ENCODE measurements at regions not wholly inside any gene's neighbourhood (a gene's known extent, or its start where the extent isn't known, plus 50 kb on each side); places are given as distances from the start of the nearest gene placed in this dataset.

DNA sequence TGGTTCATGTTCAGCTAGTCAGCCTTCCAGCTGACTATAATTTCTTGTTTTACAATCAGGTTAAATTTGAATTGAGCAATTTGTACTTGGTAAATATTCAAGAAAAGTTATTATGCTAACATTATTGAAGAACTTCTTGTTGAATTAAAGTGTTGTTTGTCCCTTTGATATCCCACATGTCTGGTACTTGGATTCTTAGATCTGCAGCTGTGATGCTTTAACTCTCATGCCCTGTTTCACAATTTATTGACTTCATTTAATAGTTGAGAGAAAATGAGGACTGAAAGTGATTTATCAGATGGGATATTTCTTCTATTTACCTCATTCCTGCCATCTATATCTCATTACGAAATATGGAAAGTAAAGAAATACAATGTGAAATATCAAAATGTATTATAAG is 92.8 kb downstream of the FASLG start:
- ATAC-seq (ENCODE audit: low read depth) (no peak), DNase-seq (ENCODE audit: low spot score) (no peak)
- TF ChIP-seq, protein P1, sequence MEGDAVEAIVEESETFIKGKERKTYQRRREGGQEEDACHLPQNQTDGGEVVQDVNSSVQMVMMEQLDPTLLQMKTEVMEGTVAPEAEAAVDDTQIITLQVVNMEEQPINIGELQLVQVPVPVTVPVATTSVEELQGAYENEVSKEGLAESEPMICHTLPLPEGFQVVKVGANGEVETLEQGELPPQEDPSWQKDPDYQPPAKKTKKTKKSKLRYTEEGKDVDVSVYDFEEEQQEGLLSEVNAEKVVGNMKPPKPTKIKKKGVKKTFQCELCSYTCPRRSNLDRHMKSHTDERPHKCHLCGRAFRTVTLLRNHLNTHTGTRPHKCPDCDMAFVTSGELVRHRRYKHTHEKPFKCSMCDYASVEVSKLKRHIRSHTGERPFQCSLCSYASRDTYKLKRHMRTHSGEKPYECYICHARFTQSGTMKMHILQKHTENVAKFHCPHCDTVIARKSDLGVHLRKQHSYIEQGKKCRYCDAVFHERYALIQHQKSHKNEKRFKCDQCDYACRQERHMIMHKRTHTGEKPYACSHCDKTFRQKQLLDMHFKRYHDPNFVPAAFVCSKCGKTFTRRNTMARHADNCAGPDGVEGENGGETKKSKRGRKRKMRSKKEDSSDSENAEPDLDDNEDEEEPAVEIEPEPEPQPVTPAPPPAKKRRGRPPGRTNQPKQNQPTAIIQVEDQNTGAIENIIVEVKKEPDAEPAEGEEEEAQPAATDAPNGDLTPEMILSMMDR (IDR thresholded peaks at IDR 0.05; ENCODE audit: poor library complexity, severe bottlenecking): no peak
- Histone ChIP-seq H3K27me3 (ENCODE audit: insufficient read depth, poor library complexity, severe bottlenecking) (no peaks in the 10 kb centered on the region), H3K4me3 (ENCODE audit: severe bottlenecking) (no peak overlapping the region), H3K9me3 (ENCODE audit: severe bottlenecking) (no peaks in the 10 kb centered on the region), H3K36me3 (ENCODE audit: low read depth) (no peaks in the 10 kb centered on the region), H3K4me1 (ENCODE audit: insufficient read depth, poor library complexity, severe bottlenecking) (peaks cover 4% of the 10 kb centered on the region), H3K27ac (ENCODE audit: poor library complexity, severe bottlenecking) (no peak overlapping the region)

DNA sequence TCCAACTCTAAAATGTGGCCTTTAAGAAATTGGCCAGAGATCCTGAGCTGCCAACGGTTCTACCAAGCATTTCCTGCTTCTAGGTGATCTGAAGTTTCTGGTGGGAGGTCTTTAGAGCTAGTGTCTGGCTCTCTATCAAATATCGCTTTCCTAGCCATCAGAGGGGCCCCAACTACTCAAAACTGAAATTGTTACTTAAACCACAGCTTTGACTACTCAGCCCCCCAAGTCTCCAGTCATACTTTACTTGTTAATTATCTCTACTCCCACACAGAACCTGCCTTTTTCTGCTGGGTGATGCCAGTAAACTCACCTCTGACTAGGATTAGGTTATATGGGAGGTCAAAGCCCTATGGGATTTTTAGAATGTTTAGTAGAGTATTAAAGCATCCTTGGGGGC is 95.1 kb downstream of the FASLG start:
- DNase-seq (ENCODE audit: low spot score) (no peak), ATAC-seq (ENCODE audit: low read depth) (no peak)
- Histone ChIP-seq H3K9me3 (ENCODE audit: severe bottlenecking) (no peaks in the 10 kb centered on the region), H3K36me3 (ENCODE audit: low read depth) (no peaks in the 10 kb centered on the region), H3K27me3 (ENCODE audit: insufficient read depth, poor library complexity, severe bottlenecking) (no peaks in the 10 kb centered on the region), H3K4me1 (ENCODE audit: insufficient read depth, poor library complexity, severe bottlenecking) (no peaks in the 10 kb centered on the region), H3K27ac (ENCODE audit: poor library complexity, severe bottlenecking) (no peak overlapping the region), H3K4me3 (ENCODE audit: severe bottlenecking) (no peak overlapping the region)
- TF ChIP-seq, protein P1 (IDR thresholded peaks at IDR 0.05; ENCODE audit: poor library complexity, severe bottlenecking): no peak

DNA sequence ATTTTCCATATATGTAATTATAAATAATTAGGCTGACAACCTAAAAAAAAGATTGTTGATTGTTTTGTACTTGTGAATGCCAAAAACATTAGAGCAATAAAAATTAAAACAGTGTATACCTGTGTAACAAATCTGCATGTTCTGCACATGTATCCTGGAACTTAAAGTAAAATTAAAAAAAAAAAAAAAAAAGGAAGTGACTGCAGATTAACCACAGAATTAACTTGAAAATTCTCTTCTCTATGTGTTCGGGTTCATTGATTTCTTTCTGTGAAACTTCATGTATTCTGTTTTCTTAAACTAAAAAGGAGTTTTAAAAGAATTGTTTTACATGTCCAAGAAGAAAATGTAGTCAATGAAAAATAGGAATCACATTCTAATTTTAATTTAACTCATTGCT is 95.7 kb downstream of the FASLG start:
- DNase-seq (ENCODE audit: low spot score): no peak
- no peaks in the 10 kb centered on the region for H3K36me3 ChIP-seq (ENCODE audit: low read depth)
- no peaks in the 10 kb centered on the region for H3K4me1 ChIP-seq (ENCODE audit: insufficient read depth, poor library complexity, severe bottlenecking)
- no peak overlapping the region for H3K27ac ChIP-seq (ENCODE audit: poor library complexity, severe bottlenecking)
- no peaks in the 10 kb centered on the region for H3K27me3 ChIP-seq (ENCODE audit: insufficient read depth, poor library complexity, severe bottlenecking)
- H3K4me3 ChIP-seq (ENCODE audit: severe bottlenecking): no peak overlapping the region
- no peaks in the 10 kb centered on the region for H3K9me3 ChIP-seq (ENCODE audit: severe bottlenecking)
- TF ChIP-seq, protein P1 (IDR thresholded peaks at IDR 0.05; ENCODE audit: poor library complexity, severe bottlenecking): no peak
- no peak for ATAC-seq (ENCODE audit: low read depth)

DNA sequence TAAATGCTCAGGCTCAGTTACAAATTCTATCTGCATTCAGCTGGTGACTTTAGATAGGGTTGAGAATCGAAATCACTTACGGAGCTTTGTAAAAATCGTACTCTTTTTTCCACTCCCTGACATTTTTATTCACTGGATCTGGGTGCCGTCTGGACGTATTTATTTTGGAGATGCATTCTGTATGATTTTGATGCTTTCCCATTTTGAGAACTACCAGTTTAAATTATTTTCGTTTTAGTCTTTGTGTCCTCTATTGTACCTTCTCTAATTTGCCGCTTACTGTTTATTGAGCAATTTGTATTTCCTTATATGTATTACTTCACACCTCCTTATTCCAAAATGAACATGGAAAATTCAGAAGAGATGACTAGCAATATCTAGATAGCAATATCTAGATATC is 96.2 kb downstream of the FASLG start:
- H3K4me3 ChIP-seq (ENCODE audit: severe bottlenecking): no peak overlapping the region
- no peaks in the 10 kb centered on the region for H3K4me1 ChIP-seq (ENCODE audit: insufficient read depth, poor library complexity, severe bottlenecking)
- no peak for ATAC-seq (ENCODE audit: low read depth)
- no peaks in the 10 kb centered on the region for H3K27me3 ChIP-seq (ENCODE audit: insufficient read depth, poor library complexity, severe bottlenecking)
- no peaks in the 10 kb centered on the region for H3K36me3 ChIP-seq (ENCODE audit: low read depth)
- no peak overlapping the region for H3K27ac ChIP-seq (ENCODE audit: poor library complexity, severe bottlenecking)
- no peak for DNase-seq (ENCODE audit: low spot score)
- no peaks in the 10 kb centered on the region for H3K9me3 ChIP-seq (ENCODE audit: severe bottlenecking)
- TF ChIP-seq, protein P1 (IDR thresholded peaks at IDR 0.05; ENCODE audit: poor library complexity, severe bottlenecking): no peak

DNA sequence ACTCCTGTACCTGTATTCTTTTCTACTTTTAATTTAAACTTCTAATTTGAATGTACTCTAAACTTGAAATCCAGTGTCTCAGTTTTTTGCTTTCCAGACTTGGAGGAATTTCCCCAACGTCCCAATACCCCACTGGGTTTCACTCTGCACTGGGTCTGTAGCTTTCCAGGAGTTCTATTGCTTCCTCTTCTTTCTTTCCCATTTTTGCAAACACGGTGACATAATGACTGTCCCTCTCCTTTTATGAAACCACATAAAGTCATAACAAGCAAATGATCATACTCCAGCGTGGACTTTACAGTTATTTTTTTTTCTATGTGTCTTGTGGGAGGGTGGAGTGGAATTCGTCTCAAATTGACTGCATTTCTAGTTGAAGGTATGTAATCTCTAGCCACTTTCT is 97.1 kb downstream of the FASLG start:
- no peak for ATAC-seq (ENCODE audit: low read depth)
- TF ChIP-seq, protein P1 (IDR thresholded peaks at IDR 0.05; ENCODE audit: poor library complexity, severe bottlenecking): no peak
- Histone ChIP-seq H3K27ac (ENCODE audit: poor library complexity, severe bottlenecking) (no peak overlapping the region), H3K27me3 (ENCODE audit: insufficient read depth, poor library complexity, severe bottlenecking) (no peaks in the 10 kb centered on the region), H3K36me3 (ENCODE audit: low read depth) (no peaks in the 10 kb centered on the region), H3K9me3 (ENCODE audit: severe bottlenecking) (no peaks in the 10 kb centered on the region), H3K4me3 (ENCODE audit: severe bottlenecking) (no peak overlapping the region), H3K4me1 (ENCODE audit: insufficient read depth, poor library complexity, severe bottlenecking) (no peaks in the 10 kb centered on the region)
- no peak for DNase-seq (ENCODE audit: low spot score)
